Body of pancreas (tissue), 4 donors: ENCODE measurements at regions not wholly inside any gene's neighbourhood (a gene's known extent, or its start where the extent isn't known, plus 50 kb on each side); places are given as distances from the start of the nearest gene placed in this dataset.

Source experiments
- ATAC-seq: fragments of 150-250 bp; one replicate; pipeline ENCODE4 v1.9.1; 2016
- DNase-seq, 4 donors: peaks; one replicate each; pipeline ENCODE4 v3.0.0-alpha.2; 2019
- H3K27ac ChIP-seq, 4 donors: fragments of 200-600 bp; sonication (generic); 1 replicate in 3 of 4; 2 replicates in 1 of 4; pipeline versions ENCODE4 v1.5.1 to v1.6.1; 2016 to 2019; ENCODE audit warnings: mild to moderate bottlenecking in 1 of 4, mixed read lengths in 1 of 4, moderate library complexity in 1 of 4
- H3K27me3 ChIP-seq, 2 donors: fragments of 200-600 bp; sonication (generic); one replicate each; pipeline ENCODE4 v1.6.0; 2016; ENCODE audit warnings: mild to moderate bottlenecking in 1 of 2
- H3K36me3 ChIP-seq, 2 donors: fragments of 200-600 bp; sonication (generic); replicated peaks in 1 of 2; 2 replicates each; pipeline ENCODE4 v1.5.1; 2016; ENCODE audit warnings: low read depth in 2 of 2; ENCODE audit not compliant: insufficient read depth in 1 of 2
- H3K4me1 ChIP-seq: fragments of 200-600 bp; sonication (generic); one replicate; pipeline ENCODE4 v1.6.0; 2016
- H3K4me3 ChIP-seq, 2 donors: fragments of 200-600 bp; sonication (generic); 1 replicate in 1 of 2; 2 replicates in 1 of 2; pipeline ENCODE4 v1.5.1; 2016 to 2019
- H3K9me3 ChIP-seq, 3 donors: fragments of 200-600 bp; sonication (generic); 1 replicate in 2 of 3; 2 replicates in 1 of 3; pipeline ENCODE4 v1.5.1; 2016
- POLR2A ChIP-seq, 3 donors: fragments of 450-650 bp; IDR thresholded peaks; one replicate each; pipeline ENCODE4 v1.6.1; 2016; ENCODE audit warnings: antibody characterized with exemption in 3 of 3, mild to moderate bottlenecking in 2 of 3
- WGBS, 2 donors: methylation state at CpG; one replicate each; pipeline ENCODE4 v1.1.5; 2017; 5-methylcytosine and 5-hydroxymethylcytosine counted together
- intact Hi-C: fragments of 100-400 bp; cut with DNase I; formaldehyde crosslinking; loops from one replicate; pipeline ENCODE4 v1.15.1; 2023
- TF ChIP-seq, protein P1 (sequence below), 7 experiments: fragments of 450-650 bp in 4 of 7; fragments of 200-600 bp in 3 of 7; sonication (generic) in 3 of 7; IDR thresholded peaks; one replicate each; pipeline ENCODE4 v1.5.1; 2016 to 2019; ENCODE audit warnings: antibody characterized with exemption in 7 of 7

DNA sequence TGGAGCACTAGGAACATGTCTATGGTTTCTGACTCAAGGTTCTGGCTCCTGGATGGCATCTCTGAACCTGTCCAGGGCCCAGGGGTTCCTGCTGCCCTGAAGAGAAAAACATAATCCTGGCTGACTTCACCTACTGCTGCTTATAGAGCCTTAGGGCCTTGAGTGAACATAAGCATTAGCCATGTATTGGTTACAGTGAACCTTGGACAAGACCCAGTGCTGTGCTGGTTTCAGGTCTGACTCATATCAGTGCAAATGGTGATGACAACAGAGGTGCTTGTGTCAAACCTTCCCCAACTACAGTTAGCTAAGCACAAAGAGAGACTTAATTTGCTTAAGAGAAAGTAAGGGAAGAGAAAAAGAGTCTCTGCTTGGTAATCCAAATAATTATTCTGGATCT, 1047.2 kb downstream of the GLUD2 start:
- Histone ChIP-seq H3K4me1 (no peaks in the 10 kb centered on the region), H3K36me3 (no peaks in the 10 kb centered on the region), H3K27ac (no peak overlapping the region), H3K27me3 (no peaks in the 10 kb centered on the region), H3K9me3 (no peaks in the 10 kb centered on the region), H3K4me3 (no peak overlapping the region)
- DNase-seq (no peak), ATAC-seq (no peak)
- intact Hi-C loops = no loop called here
- no peak for TF ChIP-seq POLR2A (IDR thresholded peaks at IDR 0.05)
- TF ChIP-seq, protein P1, sequence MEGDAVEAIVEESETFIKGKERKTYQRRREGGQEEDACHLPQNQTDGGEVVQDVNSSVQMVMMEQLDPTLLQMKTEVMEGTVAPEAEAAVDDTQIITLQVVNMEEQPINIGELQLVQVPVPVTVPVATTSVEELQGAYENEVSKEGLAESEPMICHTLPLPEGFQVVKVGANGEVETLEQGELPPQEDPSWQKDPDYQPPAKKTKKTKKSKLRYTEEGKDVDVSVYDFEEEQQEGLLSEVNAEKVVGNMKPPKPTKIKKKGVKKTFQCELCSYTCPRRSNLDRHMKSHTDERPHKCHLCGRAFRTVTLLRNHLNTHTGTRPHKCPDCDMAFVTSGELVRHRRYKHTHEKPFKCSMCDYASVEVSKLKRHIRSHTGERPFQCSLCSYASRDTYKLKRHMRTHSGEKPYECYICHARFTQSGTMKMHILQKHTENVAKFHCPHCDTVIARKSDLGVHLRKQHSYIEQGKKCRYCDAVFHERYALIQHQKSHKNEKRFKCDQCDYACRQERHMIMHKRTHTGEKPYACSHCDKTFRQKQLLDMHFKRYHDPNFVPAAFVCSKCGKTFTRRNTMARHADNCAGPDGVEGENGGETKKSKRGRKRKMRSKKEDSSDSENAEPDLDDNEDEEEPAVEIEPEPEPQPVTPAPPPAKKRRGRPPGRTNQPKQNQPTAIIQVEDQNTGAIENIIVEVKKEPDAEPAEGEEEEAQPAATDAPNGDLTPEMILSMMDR (IDR thresholded peaks at IDR 0.05) = no peak

DNA sequence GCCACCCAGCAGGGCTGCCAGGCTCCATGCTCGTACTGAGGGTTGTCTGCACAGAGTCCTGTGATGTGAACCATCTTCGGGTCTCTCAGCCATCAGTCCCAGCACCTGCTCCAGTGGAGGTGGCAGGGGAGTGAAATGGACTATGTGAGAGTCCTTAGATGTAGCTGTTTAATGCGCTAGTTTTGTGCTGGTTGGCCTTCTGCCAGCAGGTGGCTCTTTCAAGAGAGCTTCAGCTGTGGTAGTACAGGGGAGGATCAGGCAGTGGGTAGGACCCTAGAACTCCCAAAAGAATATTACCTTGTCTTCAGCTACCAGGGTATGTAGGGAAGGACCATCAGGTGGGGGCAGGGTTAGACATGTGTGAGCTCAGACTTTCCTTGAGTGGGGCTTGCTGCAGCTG, 1066.0 kb downstream of the GLUD2 start:
- intact Hi-C loops = no loop called here
- Histone ChIP-seq H3K36me3 (no peaks in the 10 kb centered on the region), H3K4me3 (no peak overlapping the region), H3K9me3 (no peaks in the 10 kb centered on the region), H3K27ac (no peak overlapping the region), H3K4me1 (no peaks in the 10 kb centered on the region), H3K27me3 (no peaks in the 10 kb centered on the region)
- TF ChIP-seq POLR2A (IDR thresholded peaks at IDR 0.05) = no peak
- DNase-seq = no peak
- ATAC-seq = no peak
- WGBS, 2 donors = 76% methylated on average over 3 of the region's 3 CpGs; no CpG with 5 or more reads in 1 of the 2 donors

DNA sequence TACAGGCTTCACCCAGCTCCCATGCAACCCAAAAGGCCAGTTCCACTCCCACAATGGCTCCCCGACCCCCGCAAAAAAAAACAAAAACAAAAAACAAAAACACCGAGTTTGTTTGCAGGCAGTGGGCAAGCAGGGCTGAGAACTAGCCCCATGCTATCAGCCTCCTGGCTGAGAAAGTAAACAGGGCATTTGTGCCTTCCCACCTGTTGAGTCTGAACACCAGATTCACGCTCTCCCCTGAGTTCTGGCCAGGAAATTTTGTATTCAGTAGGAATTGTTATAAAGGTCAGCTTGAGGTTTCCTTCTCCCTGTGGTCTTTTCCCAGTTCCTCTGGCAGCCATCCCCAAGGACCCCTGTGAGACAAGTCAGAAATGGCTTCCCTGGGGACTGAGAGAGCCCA, 1066.5 kb downstream of the GLUD2 start:
- ATAC-seq (no peak), DNase-seq (no peak)
- no peaks in the 10 kb centered on the region for H3K4me1 ChIP-seq
- H3K9me3 ChIP-seq = no peaks in the 10 kb centered on the region
- H3K27ac ChIP-seq = no peak overlapping the region
- intact Hi-C loops = no loop called here
- TF ChIP-seq POLR2A (IDR thresholded peaks at IDR 0.05) = no peak
- TF ChIP-seq, protein P1 (IDR thresholded peaks at IDR 0.05) = no peak
- H3K27me3 ChIP-seq = no peaks in the 10 kb centered on the region
- H3K36me3 ChIP-seq = no peaks in the 10 kb centered on the region
- WGBS, 2 donors = 56 to 70% methylated on average over 3 to 4 of the region's 4 CpGs
- H3K4me3 ChIP-seq = no peak overlapping the region

DNA sequence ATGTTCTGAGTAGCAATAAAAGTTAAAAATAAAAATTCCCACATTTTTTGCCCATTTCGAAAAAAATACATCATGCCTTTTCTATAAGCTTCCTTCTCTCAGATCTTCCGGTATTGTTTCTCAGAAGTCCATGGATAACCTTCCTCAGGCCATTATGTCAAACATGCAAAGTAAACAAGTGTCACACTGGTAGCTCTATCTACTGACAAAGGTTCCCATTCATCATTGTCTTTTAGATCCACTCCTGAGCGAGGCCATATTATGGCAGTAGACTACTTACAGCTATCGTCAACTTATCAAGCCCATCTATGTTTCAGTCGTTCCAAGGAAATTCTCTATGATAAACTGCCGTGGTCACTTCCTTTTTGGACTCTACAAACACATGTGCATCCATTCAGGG, 1068.2 kb downstream of the GLUD2 start:
- TF ChIP-seq, protein P1 (IDR thresholded peaks at IDR 0.05) = no peak
- TF ChIP-seq POLR2A (IDR thresholded peaks at IDR 0.05) = no peak
- no peak overlapping the region for H3K4me3 ChIP-seq
- ATAC-seq = no peak
- no peaks in the 10 kb centered on the region for H3K4me1 ChIP-seq
- H3K9me3 ChIP-seq = no peaks in the 10 kb centered on the region
- intact Hi-C loops = no loop called here
- no peaks in the 10 kb centered on the region for H3K27me3 ChIP-seq
- 27 to 52% methylated on average over 6 of the region's 6 CpGs for WGBS, 2 donors
- H3K27ac ChIP-seq = no peak overlapping the region
- no peak for DNase-seq
- no peaks in the 10 kb centered on the region for H3K36me3 ChIP-seq

DNA sequence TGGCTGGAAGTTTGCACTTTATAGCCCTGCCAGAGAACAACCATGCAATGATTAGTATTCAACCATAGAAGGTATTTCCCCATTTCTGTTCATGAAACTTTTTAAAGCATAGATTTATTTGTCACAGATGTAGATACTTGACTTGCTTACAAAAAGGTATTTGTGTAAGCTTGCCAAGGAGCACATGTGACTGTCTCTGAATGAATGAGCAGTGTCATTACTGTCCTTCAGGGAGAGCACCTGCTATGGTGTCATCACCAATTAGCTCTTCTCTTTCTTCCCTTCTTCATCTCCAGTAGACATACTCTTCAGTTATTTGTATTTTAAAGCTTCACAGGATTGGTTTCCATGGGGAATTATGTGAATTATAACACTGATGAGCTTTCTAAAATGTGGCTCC, 1064.7 kb upstream of the GRIA3 start:
- Histone ChIP-seq H3K9me3 (no peaks in the 10 kb centered on the region), H3K4me1 (no peaks in the 10 kb centered on the region), H3K36me3 (no peaks in the 10 kb centered on the region), H3K27ac (no peak overlapping the region), H3K27me3 (no peaks in the 10 kb centered on the region), H3K4me3 (no peak overlapping the region)
- TF ChIP-seq POLR2A (IDR thresholded peaks at IDR 0.05) = no peak
- TF ChIP-seq, protein P1 (IDR thresholded peaks at IDR 0.05) = no peak
- intact Hi-C loops = no loop called here
- no peak for ATAC-seq
- no peak for DNase-seq
